ENCODE measurements at regions not wholly inside any gene's neighbourhood (a gene's known extent, or its start where the extent isn't known, plus 50 kb on each side); places are given as distances from the start of the nearest gene placed in this dataset.

- TF ChIP-seq CTBP2 (IDR thresholded peaks at IDR 0.05; ENCODE audit: borderline replicate concordance, insufficient read depth, insufficient read length, low read length) (no peak), CHD1 (IDR thresholded peaks at IDR 0.05; ENCODE audit: low read depth, low read length) (no peak), SP1 (IDR thresholded peaks at IDR 0.05; ENCODE audit: low read depth, low read length) (no peak), RBBP5 (IDR thresholded peaks at IDR 0.05; ENCODE audit: borderline replicate concordance, low read depth, low read length) (no peak)
Observed at GRCh38 chr20:39909447-39909846, 779.6 kb downstream of the MAFB start (continued).
